ENCODE measurements at regions not wholly inside any gene's neighbourhood (a gene's known extent, or its start where the extent isn't known, plus 50 kb on each side); places are given as distances from the start of the nearest gene placed in this dataset.

- Histone ChIP-seq H3K27ac (ENCODE audit: low read depth, low read length) (no peak overlapping the region), H3K36me3 (ENCODE audit: insufficient read depth, low read length) (no peaks in the 10 kb centered on the region), H3K4me1 (ENCODE audit: insufficient read depth, low read length) (no peaks in the 10 kb centered on the region), H3K9me3 (ENCODE audit: insufficient read depth, low read depth, low read length) (no peaks in the 10 kb centered on the region), H3K9ac (ENCODE audit: low read length) (no peak overlapping the region), H3K4me3 (ENCODE audit: insufficient read depth, low read depth, low read length) (no peak overlapping the region), H3K27me3 (ENCODE audit: insufficient read depth, low read length) (no peaks in the 10 kb centered on the region), H3K79me2 (ENCODE audit: insufficient read depth, low read length) (no peaks in the 10 kb centered on the region), H4K20me1 (ENCODE audit: insufficient read depth, low read length) (no peaks in the 10 kb centered on the region), H2AFZ (ENCODE audit: low read depth, low read length) (no peak overlapping the region), H3K4me2 (ENCODE audit: low read length) (no peak overlapping the region)
- no peak for FAIRE-seq
- peaks cover 2% of the 10 kb centered on the region for H3K9me3 Mint-ChIP-seq (ENCODE audit: unreplicated experiment)
- no peaks in the 10 kb centered on the region for H3K27me3 Mint-ChIP-seq (ENCODE audit: low read depth, unreplicated experiment)
- H3K27ac Mint-ChIP-seq (ENCODE audit: unreplicated experiment) = no peak overlapping the region
- H3K36me3 Mint-ChIP-seq (ENCODE audit: low read depth, unreplicated experiment) = no peaks in the 10 kb centered on the region
- H3K4me3 Mint-ChIP-seq (ENCODE audit: unreplicated experiment) = no peak overlapping the region
- TF ChIP-seq CTCF (IDR thresholded peaks at IDR 0.05; ENCODE audit: insufficient read depth, low read depth, low read length) (no peak), EZH2 (IDR thresholded peaks at IDR 0.05; ENCODE audit: insufficient read depth, low read length) (no peak)
- no peaks in the 10 kb centered on the region for H3K4me1 Mint-ChIP-seq (ENCODE audit: low read depth, unreplicated experiment)
- DNase-seq (ENCODE audit: low read depth) = no peak
These were observed 759.7 kb upstream of the RGS18 start for GRCh38 chr1:191398551-191398950.

- H3K36me3 Mint-ChIP-seq (ENCODE audit: low read depth, unreplicated experiment) = no peaks in the 10 kb centered on the region
- no peaks in the 10 kb centered on the region for H3K79me2 ChIP-seq (ENCODE audit: insufficient read depth, low read length)
- no peak overlapping the region for H3K4me3 Mint-ChIP-seq (ENCODE audit: unreplicated experiment)
- H4K20me1 ChIP-seq (ENCODE audit: insufficient read depth, low read length) = no peaks in the 10 kb centered on the region
- no peak for FAIRE-seq
- no peaks in the 10 kb centered on the region for H3K4me1 ChIP-seq (ENCODE audit: insufficient read depth, low read length)
- no peaks in the 10 kb centered on the region for H3K27me3 Mint-ChIP-seq (ENCODE audit: low read depth, unreplicated experiment)
- TF ChIP-seq CTCF (IDR thresholded peaks at IDR 0.05; ENCODE audit: insufficient read depth, low read depth, low read length) = no peak
- H3K9me3 ChIP-seq (ENCODE audit: insufficient read depth, low read depth, low read length) = no peaks in the 10 kb centered on the region
- no peaks in the 10 kb centered on the region for H3K27me3 ChIP-seq (ENCODE audit: insufficient read depth, low read length)
- H3K27ac ChIP-seq (ENCODE audit: low read depth, low read length) = no peak overlapping the region
- DNase-seq (ENCODE audit: low read depth) = no peak
- no peak overlapping the region for H3K27ac Mint-ChIP-seq (ENCODE audit: unreplicated experiment)
- no peaks in the 10 kb centered on the region for H3K9me3 Mint-ChIP-seq (ENCODE audit: unreplicated experiment)
- H3K4me2 ChIP-seq (ENCODE audit: low read length) = no peak overlapping the region
- H3K4me1 Mint-ChIP-seq (ENCODE audit: low read depth, unreplicated experiment) = no peaks in the 10 kb centered on the region
- H3K9ac ChIP-seq (ENCODE audit: low read length) = no peak overlapping the region
- no peaks in the 10 kb centered on the region for H3K36me3 ChIP-seq (ENCODE audit: insufficient read depth, low read length)
- H2AFZ ChIP-seq (ENCODE audit: low read depth, low read length) = no peak overlapping the region
- H3K4me3 ChIP-seq (ENCODE audit: insufficient read depth, low read depth, low read length) = no peak overlapping the region
These were observed 752.8 kb upstream of the RGS18 start for GRCh38 chr1:191405417-191405816.

- H4K20me1 ChIP-seq (ENCODE audit: insufficient read depth, low read length) = no peaks in the 10 kb centered on the region
- no peak for DNase-seq (ENCODE audit: low read depth)
- no peak overlapping the region for H3K27ac ChIP-seq (ENCODE audit: low read depth, low read length)
- no peak for FAIRE-seq
- no peak overlapping the region for H2AFZ ChIP-seq (ENCODE audit: low read depth, low read length)
- no peaks in the 10 kb centered on the region for H3K4me1 ChIP-seq (ENCODE audit: insufficient read depth, low read length)
- no peaks in the 10 kb centered on the region for H3K36me3 Mint-ChIP-seq (ENCODE audit: low read depth, unreplicated experiment)
- no peak overlapping the region for H3K4me3 ChIP-seq (ENCODE audit: insufficient read depth, low read depth, low read length)
- no peaks in the 10 kb centered on the region for H3K36me3 ChIP-seq (ENCODE audit: insufficient read depth, low read length)
- H3K4me2 ChIP-seq (ENCODE audit: low read length) = no peak overlapping the region
- H3K4me1 Mint-ChIP-seq (ENCODE audit: low read depth, unreplicated experiment) = no peaks in the 10 kb centered on the region
- no peaks in the 10 kb centered on the region for H3K27me3 ChIP-seq (ENCODE audit: insufficient read depth, low read length)
- no peak overlapping the region for H3K27ac Mint-ChIP-seq (ENCODE audit: unreplicated experiment)
- no peak overlapping the region for H3K4me3 Mint-ChIP-seq (ENCODE audit: unreplicated experiment)
- TF ChIP-seq EZH2 (IDR thresholded peaks at IDR 0.05; ENCODE audit: insufficient read depth, low read length) (no peak), CTCF (IDR thresholded peaks at IDR 0.05; ENCODE audit: insufficient read depth, low read depth, low read length) (no peak)
- H3K9me3 Mint-ChIP-seq (ENCODE audit: unreplicated experiment) = no peaks in the 10 kb centered on the region
- no peak overlapping the region for H3K9ac ChIP-seq (ENCODE audit: low read length)
- H3K79me2 ChIP-seq (ENCODE audit: insufficient read depth, low read length) = no peaks in the 10 kb centered on the region
- H3K9me3 ChIP-seq (ENCODE audit: insufficient read depth, low read depth, low read length) = no peaks in the 10 kb centered on the region
- H3K27me3 Mint-ChIP-seq (ENCODE audit: low read depth, unreplicated experiment) = no peaks in the 10 kb centered on the region
These were observed 743.2 kb upstream of the RGS18 start for GRCh38 chr1:191414981-191415640.
